AG08396 (cell line): ENCODE measurements at regions not wholly inside any gene's neighbourhood (a gene's known extent, or its start where the extent isn't known, plus 50 kb on each side); places are given as distances from the start of the nearest gene placed in this dataset.
A peak's percentile ranks its signal among the peaks of the same experiment; 100 is the strongest.
"Not testable (repeated sequence)": the region's sequence is repeated elsewhere in the genome, so short reads cannot be mapped to it uniquely, and the experiment has no call there.

Experiments
- DNase-seq: peaks from one replicate; pipeline ENCODE4 v3.0.0; 2012; ENCODE audit warnings: low spot score, mixed read lengths

DNA sequence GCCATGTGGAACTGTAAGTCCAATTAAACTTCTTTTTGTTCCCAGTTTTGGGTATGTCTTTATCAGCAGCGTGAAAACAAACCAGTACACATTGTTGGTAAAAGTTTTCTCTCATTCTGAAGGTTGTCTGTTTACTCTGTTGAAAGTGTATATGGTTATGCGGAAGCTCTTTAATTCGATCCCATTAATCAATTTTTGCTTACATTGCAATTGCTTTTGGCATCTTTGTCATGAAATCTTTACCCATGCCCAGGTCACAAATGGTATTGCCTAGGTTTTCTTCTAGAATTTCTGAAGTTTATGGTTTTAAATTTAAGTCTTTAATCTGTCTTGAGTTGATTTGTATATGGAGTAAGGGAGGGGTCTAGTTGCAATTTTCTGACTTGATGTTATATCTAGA, 1901.9 kb downstream of the MAT2B start:
- DNase-seq: no peak

GRCh38 chr5:165410476-165410875, 1905.1 kb downstream of the MAT2B start:
- no peak for DNase-seq

GRCh38 chr5:165411532-165411931, 1906.1 kb downstream of the MAT2B start:
- not testable (repeated sequence) for DNase-seq

- no peak for DNase-seq
Measured at GRCh38 chr5:165420493-165420892, 1915.1 kb downstream of the MAT2B start.

GRCh38 chr5:165423697-165424299, 1918.4 kb downstream of the MAT2B start:
- no peak for DNase-seq

- no peak for DNase-seq
Measured at GRCh38 chr5:165425594-165425993, 1920.2 kb downstream of the MAT2B start.

DNA sequence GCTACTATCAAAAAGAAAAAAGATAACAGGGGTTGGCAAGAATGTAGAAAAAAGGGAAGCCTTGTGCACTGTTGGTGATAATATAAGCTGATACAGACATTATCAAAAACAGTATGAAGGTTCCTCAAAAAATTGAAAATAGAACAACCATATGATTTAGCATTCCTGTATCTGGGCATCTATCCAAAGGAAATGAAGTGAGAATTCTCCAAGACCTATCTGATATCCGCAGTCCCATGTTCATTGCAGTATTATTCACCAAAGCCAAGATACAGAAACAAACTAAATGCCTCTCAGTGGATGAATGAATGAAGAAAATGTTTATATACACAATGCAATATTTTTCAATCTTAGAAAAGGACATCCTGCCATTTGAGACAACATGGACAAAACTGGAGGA, 1943.3 kb downstream of the MAT2B start:
- no peak for DNase-seq

- peak; percentile 7 for DNase-seq
Measured at GRCh38 chr5:165457859-165458481, 1952.6 kb downstream of the MAT2B start.

GRCh38 chr5:165459232-165459631, 1953.8 kb downstream of the MAT2B start:
- DNase-seq: no peak

DNA sequence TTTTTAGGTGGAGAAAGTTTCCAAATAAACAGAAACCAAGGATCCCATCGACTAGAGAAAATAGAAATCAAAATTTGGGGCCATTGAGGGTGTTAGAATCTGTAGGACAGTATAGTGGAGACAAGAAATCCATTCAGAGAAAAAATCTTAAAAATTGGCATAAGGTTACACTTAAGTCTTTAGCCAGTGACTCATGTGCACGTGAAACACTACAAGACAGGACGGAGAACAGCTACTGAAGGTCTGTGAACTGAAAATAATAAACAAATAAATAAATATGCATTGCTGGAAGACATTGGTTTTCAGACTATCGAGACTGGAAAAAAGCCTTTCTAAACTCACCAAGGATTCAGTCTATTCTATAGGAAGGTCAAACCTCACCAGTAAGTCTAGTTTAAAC, 1955.5 kb downstream of the MAT2B start:
- DNase-seq: no peak

GRCh38 chr5:165477546-165477945, 1972.1 kb downstream of the MAT2B start:
- no peak for DNase-seq

- DNase-seq: no peak
Measured at GRCh38 chr5:165495829-165496380, 1990.5 kb downstream of the MAT2B start.

DNA sequence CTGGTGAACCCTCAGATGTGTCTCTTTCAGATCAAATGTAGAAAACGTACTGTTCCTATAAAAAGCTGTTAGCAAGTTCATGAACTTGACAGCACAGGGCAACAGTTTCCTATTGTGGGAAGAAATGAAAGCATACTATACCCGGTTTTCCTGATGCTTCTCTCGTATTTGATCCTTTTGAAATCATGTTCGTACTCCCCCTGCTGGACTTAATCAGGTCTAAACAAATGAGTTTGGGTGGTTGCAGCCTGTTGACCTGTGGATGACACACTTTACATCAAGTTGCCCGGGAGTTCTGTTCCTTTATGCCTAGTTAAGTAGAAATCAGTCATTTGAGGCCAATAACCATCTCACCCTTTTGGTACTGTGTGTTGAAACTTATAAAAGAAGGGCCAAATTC, 1992.3 kb downstream of the MAT2B start:
- no peak for DNase-seq

GRCh38 chr5:165502893-165503691, 1997.7 kb downstream of the MAT2B start:
- no peak for DNase-seq

- DNase-seq: no peak
Measured at GRCh38 chr5:165504674-165505073, 1999.3 kb downstream of the MAT2B start.

DNA sequence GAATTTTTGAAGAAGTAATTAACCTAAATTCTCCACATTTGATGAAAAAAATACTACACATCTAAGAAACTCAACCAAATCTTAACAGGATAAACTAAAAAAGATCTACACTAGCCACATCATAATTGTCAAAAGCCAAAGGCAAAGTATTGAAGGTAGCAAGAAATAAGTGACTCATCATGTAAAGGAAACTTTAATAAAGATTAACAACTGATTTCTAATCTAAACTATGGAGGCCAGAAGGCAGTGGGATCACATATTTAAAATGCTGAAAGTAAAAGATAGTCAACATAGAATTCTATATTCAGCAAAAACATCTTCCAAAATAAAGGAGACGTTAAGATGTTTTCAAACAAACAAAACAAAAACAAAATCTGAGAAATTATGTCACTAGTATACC, 2002.9 kb downstream of the MAT2B start:
- DNase-seq: no peak

GRCh38 chr5:165508861-165509260, 2003.4 kb downstream of the MAT2B start:
- DNase-seq: no peak

- no peak for DNase-seq
Measured at GRCh38 chr5:165521816-165522610, 2016.6 kb downstream of the MAT2B start.

DNA sequence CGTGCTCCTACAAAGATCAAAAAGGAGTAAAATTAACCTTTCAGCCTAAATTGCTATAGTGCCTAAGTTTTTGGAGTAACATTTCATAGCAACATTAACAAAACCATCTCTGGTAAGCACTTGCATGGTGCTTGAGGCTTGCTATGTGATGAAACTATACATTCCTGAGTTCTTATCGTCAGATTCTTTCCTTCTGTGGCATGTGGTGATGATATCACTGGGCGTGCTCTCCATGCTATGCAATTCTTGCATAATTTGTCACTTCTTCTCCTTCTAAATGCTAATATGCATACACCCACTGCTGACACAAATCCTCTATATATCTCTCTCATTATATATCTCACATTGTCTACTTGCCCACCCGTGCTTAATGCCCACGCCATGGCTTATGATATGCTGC, 2019.9 kb downstream of the MAT2B start:
- DNase-seq: peak; percentile 15

GRCh38 chr5:165526357-165526756, 2020.9 kb downstream of the MAT2B start:
- no peak for DNase-seq

- no peak for DNase-seq
Measured at GRCh38 chr5:165527577-165527976, 2022.2 kb downstream of the MAT2B start.

DNA sequence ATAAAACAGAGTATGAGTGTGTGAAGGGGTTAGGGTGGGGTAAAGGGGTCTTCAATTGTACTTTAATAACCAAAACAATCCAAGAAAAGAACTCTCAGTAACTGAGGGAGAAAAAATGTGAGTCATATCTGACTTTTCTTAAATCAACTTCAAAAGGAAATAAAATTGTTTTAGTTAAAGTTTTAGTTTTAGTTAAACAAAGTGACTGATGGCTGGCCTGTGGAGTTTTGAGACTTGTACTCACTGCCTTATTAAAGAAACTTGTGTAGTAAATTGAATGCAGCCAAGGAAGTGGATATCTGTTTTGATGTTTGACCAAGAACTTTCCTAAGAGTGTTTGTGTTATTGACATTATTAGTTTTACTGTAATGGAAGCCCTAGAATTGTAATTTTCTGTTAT, 2032.6 kb downstream of the MAT2B start:
- no peak for DNase-seq
